IMR-90 (cell line): ENCODE measurements at regions not wholly inside any gene's neighbourhood (a gene's known extent, or its start where the extent isn't known, plus 50 kb on each side); places are given as distances from the start of the nearest gene placed in this dataset.

Experiments used
- ATAC-seq: fragments of 200-7000 bp; cut with Tn5 transposase; 2 replicates; pipeline ENCODE4 v1.9.1; 2020; ENCODE audit warnings: low read depth, mild to moderate bottlenecking, moderate library complexity
- BruUV-seq: library from RNA; stranded (reverse); fragments of 400-500 nt; replicated peaks from 2 replicates; lab custom pipeline; 2021; lab: Mats Ljungman, UMichigan
- CTCF ChIA-PET: fragments of 300-600 bp; formaldehyde crosslinking; extraction: SDS; loops from one replicate; lab custom pipeline; 2021; ENCODE audit warnings: antibody characterized with exemption; lab: Yijun Ruan, JAX
- POLR2A ChIA-PET: fragments of 300-600 bp; sonication (Branson Sonifier 250); formaldehyde crosslinking; loops from one replicate; lab custom pipeline; 2022; ENCODE audit warnings: antibody characterized with exemption; ENCODE audit not compliant: unreplicated experiment; lab: Charles Lee
- DNase-seq: peaks from one replicate; pipeline ENCODE4 v3.0.0; 2013
- H2AFZ ChIP-seq: replicated peaks from 2 replicates; pipeline ENCODE3; 2013; ENCODE audit warnings: low read length, mild to moderate bottlenecking; ENCODE audit not compliant: poor library complexity
- H2AK5ac ChIP-seq: 2 replicates; pipeline ENCODE4 v1.6.1; 2013; ENCODE audit warnings: low read depth, low read length, inconsistent platforms
- H2AK9ac ChIP-seq: replicated peaks from 2 replicates; pipeline ENCODE3; 2013; ENCODE audit warnings: mild to moderate bottlenecking, low read depth, low read length, moderate library complexity; ENCODE audit not compliant: poor library complexity
- H2BK120ac ChIP-seq: 2 replicates; pipeline ENCODE4 v1.6.1; 2013; ENCODE audit warnings: low read depth, low read length, inconsistent platforms
- H2BK15ac ChIP-seq: 3 replicates; pipeline ENCODE4 v1.6.1; 2013; ENCODE audit warnings: low read depth, low read length, inconsistent platforms
- H2BK20ac ChIP-seq: 2 replicates; pipeline ENCODE4 v1.6.1; 2013; ENCODE audit warnings: low read depth, mild to moderate bottlenecking, inconsistent platforms, low read length, moderate library complexity
- H2BK5ac ChIP-seq: 2 replicates; pipeline ENCODE4 v1.6.1; 2013; ENCODE audit warnings: mild to moderate bottlenecking, low read depth, low read length, inconsistent platforms; ENCODE audit not compliant: poor library complexity, severe bottlenecking
- H3K14ac ChIP-seq: replicated peaks from 2 replicates; pipeline ENCODE4 v1.6.1; 2013; ENCODE audit warnings: low read depth, low read length, inconsistent platforms
- H3K18ac ChIP-seq: 2 replicates; pipeline ENCODE4 v1.6.1; 2013; ENCODE audit warnings: low read depth, low read length, control low read depth
- H3K23ac ChIP-seq: 2 replicates; pipeline ENCODE4 v1.6.1; 2013; ENCODE audit warnings: low read depth, low read length, inconsistent platforms
- H3K27ac ChIP-seq: 2 replicates; pipeline ENCODE4 v1.5.1; 2013; ENCODE audit warnings: mild to moderate bottlenecking, control low read depth, low read length; ENCODE audit not compliant: insufficient read depth
- H3K27me3 ChIP-seq: 2 replicates; pipeline ENCODE4 v1.6.1; 2013; ENCODE audit warnings: low read length; ENCODE audit not compliant: control insufficient read depth, insufficient read depth
- H3K36me3 ChIP-seq: 2 replicates; pipeline ENCODE4 v1.6.1; 2013; ENCODE audit warnings: low read length, mixed read lengths; ENCODE audit not compliant: control insufficient read depth, insufficient read depth
- H3K4ac ChIP-seq: 2 replicates; pipeline ENCODE4 v1.6.1; 2013; ENCODE audit warnings: low read depth, low read length, inconsistent platforms
- H3K4me1 ChIP-seq: 2 replicates; pipeline ENCODE4 v1.6.1; 2013; ENCODE audit warnings: low read length, mixed read lengths; ENCODE audit not compliant: control insufficient read depth, insufficient read depth
- H3K4me2 ChIP-seq: 2 replicates; pipeline ENCODE4 v1.6.1; 2013; ENCODE audit warnings: low read depth, mild to moderate bottlenecking, control low read depth, low read length, moderate library complexity
- H3K4me3 ChIP-seq: 2 replicates; pipeline ENCODE4 v1.5.1; 2013; ENCODE audit warnings: low read depth, mild to moderate bottlenecking, control low read depth, low read length, moderate library complexity; ENCODE audit not compliant: insufficient read depth
- H3K56ac ChIP-seq: 2 replicates; pipeline ENCODE4 v1.6.1; 2013; ENCODE audit warnings: low read length, inconsistent platforms; ENCODE audit not compliant: insufficient read depth; ENCODE audit errors: extremely low read depth
- H3K79me1 ChIP-seq, 2 experiments: 2 replicates each; pipeline ENCODE4 v1.6.1; 2013; ENCODE audit warnings: low read length in 2 of 2, inconsistent platforms in 1 of 2, low read depth in 1 of 2
- H3K9ac ChIP-seq: 2 replicates; pipeline ENCODE4 v1.6.1; 2013; ENCODE audit warnings: low read depth, low read length, control low read depth
- H3K9me1 ChIP-seq: 2 replicates; pipeline ENCODE4 v1.6.1; 2013; ENCODE audit warnings: low read length, inconsistent platforms; ENCODE audit not compliant: insufficient read depth
- H3K9me3 ChIP-seq: 2 replicates; pipeline ENCODE4 v1.6.1; 2013; ENCODE audit warnings: low read length; ENCODE audit not compliant: control insufficient read depth, insufficient read depth
- H4K20me1 ChIP-seq: 2 replicates; pipeline ENCODE4 v1.6.1; 2013; ENCODE audit warnings: low read length, inconsistent platforms; ENCODE audit not compliant: insufficient read depth
- H4K5ac ChIP-seq: 2 replicates; pipeline ENCODE4 v1.6.1; 2013; ENCODE audit warnings: mild to moderate bottlenecking, low read depth, low read length, control low read depth
- H4K8ac ChIP-seq, 2 experiments: 2 replicates each; pipeline ENCODE4 v1.6.1; 2013; ENCODE audit warnings: low read depth in 2 of 2, low read length in 2 of 2, control low read depth in 1 of 2, inconsistent platforms in 1 of 2
- H4K91ac ChIP-seq: 2 replicates; pipeline ENCODE4 v1.6.1; 2013; ENCODE audit warnings: low read depth, low read length, inconsistent platforms; ENCODE audit not compliant: insufficient read depth
- BHLHE40 ChIP-seq: fragments of 150-350 bp; IDR thresholded peaks from 2 replicates; pipeline ENCODE4 v1.6.1; 2016; ENCODE audit warnings: mild to moderate bottlenecking, low read depth, low read length
- CEBPB ChIP-seq: IDR thresholded peaks from 2 replicates; pipeline ENCODE4 v1.6.1; 2012; ENCODE audit warnings: low read depth, low read length, improper control_type of control experiment
- FOS ChIP-seq: fragments of 150-350 bp; IDR thresholded peaks from 2 replicates; pipeline ENCODE4 v1.6.1; 2016; ENCODE audit warnings: low read depth, low read length
- MAZ ChIP-seq: IDR thresholded peaks from 2 replicates; pipeline ENCODE4 v1.6.1; 2012; ENCODE audit warnings: low read depth, mild to moderate bottlenecking, low read length, improper control_type of control experiment, moderate library complexity, borderline replicate concordance
- RCOR1 ChIP-seq: IDR thresholded peaks from 2 replicates; pipeline ENCODE4 v1.6.1; 2012; ENCODE audit warnings: mild to moderate bottlenecking, low read length, improper control_type of control experiment; ENCODE audit not compliant: insufficient replicate concordance
- WGBS, 2 experiments: methylation state at CpG; one replicate each; pipeline versions ENCODE4 v1.1.5 to v1.1.7; 2013; ENCODE audit warnings: missing lambda C conversion rate in 2 of 2; ENCODE audit not compliant: insufficient read length in 1 of 2; ENCODE audit errors: extremely low coverage in 2 of 2; 5-methylcytosine and 5-hydroxymethylcytosine counted together
- dilution Hi-C: fragments of 300-500 bp; cut with HindIII; formaldehyde crosslinking; loops from one replicate; pipeline ENCODE4 v1.14.3; 2018; ENCODE audit warnings: low sequenced_read_pairs; ENCODE audit not compliant: unreplicated experiment
- in situ Hi-C: fragments of 300-500 bp; cut with MboI; formaldehyde crosslinking; loops from 3 replicates; pipeline ENCODE4 v1.14.3; 2019; ENCODE audit warnings: low sequenced_read_pairs, inconsistent platforms, mixed read lengths
- intact Hi-C: fragments of 100-400 bp; cut with micrococcal nuclease; formaldehyde crosslinking; loops from 2 replicates; pipeline ENCODE4 v1.10.0; 2022

- no peak overlapping the region for H3K4ac ChIP-seq
- H3K27ac ChIP-seq = no peak overlapping the region
- H3K4me3 ChIP-seq = no peak overlapping the region
- no peak overlapping the region for H2AK9ac ChIP-seq
- in situ Hi-C loops = loop anchor here (25.0 kb wide), 1 partner anchor 1456 kb away; the partner anchor contains the start of gene MMADHC
- dilution Hi-C loops = no loop called here
- no peaks in the 10 kb centered on the region for H3K9me3 ChIP-seq
- H3K79me1 ChIP-seq = no peaks in the 10 kb centered on the region
- H4K5ac ChIP-seq = no peak overlapping the region
- ChIA-PET POLR2A (no interaction called here), CTCF (no interaction called here)
- no peak overlapping the region for H2BK15ac ChIP-seq
- WGBS, 2 experiments = 26% methylated on average over 4 of the region's 5 CpGs; no CpG with 5 or more reads in 1 of the 2 experiments
- H3K27me3 ChIP-seq = no peaks in the 10 kb centered on the region
- H2BK120ac ChIP-seq = no peak overlapping the region
- H4K20me1 ChIP-seq = no peaks in the 10 kb centered on the region
- DNase-seq (peak; percentile 91), ATAC-seq (peak; percentile 74)
- H3K36me3 ChIP-seq = no peaks in the 10 kb centered on the region
- H3K4me1 ChIP-seq = 0 out of 2 replicates have a peak, but pooled peaks cover 2% of the 10 kb centered on the region
- no peak overlapping the region for H2BK20ac ChIP-seq
- H2BK5ac ChIP-seq = peak overlapping the region; percentile 24
- intact Hi-C loops = no loop called here
- H3K9me1 ChIP-seq = 0 out of 2 replicates have a peak, but pooled peaks cover 3% of the 10 kb centered on the region
- no peak overlapping the region for H3K23ac ChIP-seq
- no peak overlapping the region for H2AFZ ChIP-seq
- H4K91ac ChIP-seq = no peak overlapping the region
- H4K8ac ChIP-seq = no peak overlapping the region
- 0 out of 2 replicates have a peak overlapping the region, but pooled peaks have one; percentile 70 for H2AK5ac ChIP-seq
- H3K18ac ChIP-seq = peak overlapping the region; percentile 34; the same call in 1 of the 2 replicates
- H3K56ac ChIP-seq = no peak overlapping the region
- H3K14ac ChIP-seq = no peak overlapping the region
- no TSS peak for BruUV-seq
- peak overlapping the region; percentile 34; the same call in 1 of the 2 replicates for H3K4me2 ChIP-seq
- TF ChIP-seq FOS (peak; percentile 69), BHLHE40 (no peak), RCOR1 (peak; percentile 74), MAZ (0 out of 2 replicates have a peak, but pooled peaks have one; percentile 8), CEBPB (peak; percentile 2; the same call in 1 of the 2 replicates)
- H3K9ac ChIP-seq = no peak overlapping the region
Measured at GRCh38 chr2:151043484-151043883, 218.2 kb downstream of the RBM43 start.
